ENCODE measurements at regions not wholly inside any gene's neighbourhood (a gene's known extent, or its start where the extent isn't known, plus 50 kb on each side); places are given as distances from the start of the nearest gene placed in this dataset.

DNA sequence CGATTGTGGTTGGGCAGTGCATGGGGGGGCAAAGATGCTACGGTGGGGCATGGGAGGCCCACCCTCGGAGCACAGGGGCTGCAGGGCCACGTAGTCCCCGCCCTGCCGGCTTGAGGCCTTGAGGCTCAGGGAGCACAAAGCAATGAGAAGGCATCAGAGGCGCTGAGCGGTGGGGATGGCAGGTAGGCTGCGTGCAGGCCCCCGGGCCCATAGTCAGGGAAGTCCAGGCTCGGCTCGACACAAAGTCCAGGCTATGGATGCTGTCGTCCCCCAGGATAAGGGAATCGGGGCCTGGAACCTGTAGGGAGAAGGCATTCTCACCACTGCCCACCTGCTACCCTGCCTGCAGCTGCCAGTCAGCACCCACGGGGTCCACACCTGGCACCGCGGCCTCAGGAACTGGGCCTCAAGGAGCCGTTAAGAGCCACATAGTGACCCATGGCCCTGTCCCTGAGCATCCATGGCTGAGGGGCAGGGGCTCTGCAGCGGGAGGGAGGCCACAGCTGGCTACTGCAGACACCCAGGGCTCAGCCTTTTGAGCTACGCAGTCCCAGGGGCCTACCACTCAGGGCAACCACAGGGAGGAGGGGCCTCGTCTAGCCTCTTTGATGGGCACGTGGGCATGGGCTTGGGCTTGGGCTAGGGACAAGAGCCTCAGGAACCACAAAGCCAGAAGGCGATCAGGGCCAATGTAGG is 179.7 kb downstream of the IGLL1 start:
- TF ChIP-seq POLR2A (IDR thresholded peaks at IDR 0.05) = no peak
- no peak for TF ChIP-seq CTCF (IDR thresholded peaks at IDR 0.05)

Measured in right lobe of liver (tissue), 4 donors.